Lower leg skin (tissue), 3 donors: ENCODE measurements at regions not wholly inside any gene's neighbourhood (a gene's known extent, or its start where the extent isn't known, plus 50 kb on each side); places are given as distances from the start of the nearest gene placed in this dataset.

ENCODE experiments used
- POLR2A ChIP-seq, 2 donors: fragments of 450-650 bp; IDR thresholded peaks; one replicate each; pipeline ENCODE4 v1.6.1; 2016 to 2017; ENCODE audit warnings: antibody characterized with exemption in 2 of 2, mild to moderate bottlenecking in 1 of 2, moderate library complexity in 1 of 2
- TF ChIP-seq, protein P1 (sequence below), 3 donors: fragments of 450-650 bp; IDR thresholded peaks; one replicate each; pipeline ENCODE4 v1.5.1; 2016; ENCODE audit warnings: antibody characterized with exemption in 3 of 3, mild to moderate bottlenecking in 3 of 3, moderate library complexity in 2 of 3

DNA sequence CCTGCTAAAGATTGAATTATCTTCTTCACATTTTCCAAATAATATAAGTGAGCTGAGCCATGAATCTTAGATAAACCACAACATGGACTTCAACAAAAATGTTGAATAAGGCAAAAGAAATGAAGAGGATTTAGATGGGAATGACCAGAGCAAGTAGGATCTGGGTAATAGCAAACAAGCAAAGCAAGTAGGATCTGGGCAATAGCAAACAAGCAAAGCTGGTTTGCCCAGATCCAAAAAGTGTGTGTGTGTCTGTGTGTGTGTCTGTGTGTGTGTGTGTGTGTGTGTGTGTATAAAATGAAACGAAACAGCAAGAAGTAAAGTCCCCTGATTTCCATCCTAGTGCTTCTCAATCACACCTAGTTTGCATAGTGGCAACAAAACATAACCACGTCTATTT is 549.1 kb downstream of the RERGL start:
- TF ChIP-seq POLR2A (IDR thresholded peaks at IDR 0.05): no peak
- TF ChIP-seq, protein P1, sequence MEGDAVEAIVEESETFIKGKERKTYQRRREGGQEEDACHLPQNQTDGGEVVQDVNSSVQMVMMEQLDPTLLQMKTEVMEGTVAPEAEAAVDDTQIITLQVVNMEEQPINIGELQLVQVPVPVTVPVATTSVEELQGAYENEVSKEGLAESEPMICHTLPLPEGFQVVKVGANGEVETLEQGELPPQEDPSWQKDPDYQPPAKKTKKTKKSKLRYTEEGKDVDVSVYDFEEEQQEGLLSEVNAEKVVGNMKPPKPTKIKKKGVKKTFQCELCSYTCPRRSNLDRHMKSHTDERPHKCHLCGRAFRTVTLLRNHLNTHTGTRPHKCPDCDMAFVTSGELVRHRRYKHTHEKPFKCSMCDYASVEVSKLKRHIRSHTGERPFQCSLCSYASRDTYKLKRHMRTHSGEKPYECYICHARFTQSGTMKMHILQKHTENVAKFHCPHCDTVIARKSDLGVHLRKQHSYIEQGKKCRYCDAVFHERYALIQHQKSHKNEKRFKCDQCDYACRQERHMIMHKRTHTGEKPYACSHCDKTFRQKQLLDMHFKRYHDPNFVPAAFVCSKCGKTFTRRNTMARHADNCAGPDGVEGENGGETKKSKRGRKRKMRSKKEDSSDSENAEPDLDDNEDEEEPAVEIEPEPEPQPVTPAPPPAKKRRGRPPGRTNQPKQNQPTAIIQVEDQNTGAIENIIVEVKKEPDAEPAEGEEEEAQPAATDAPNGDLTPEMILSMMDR (IDR thresholded peaks at IDR 0.05): no peak
